Spinal cord (tissue), 9 donors: ENCODE measurements at regions not wholly inside any gene's neighbourhood (a gene's known extent, or its start where the extent isn't known, plus 50 kb on each side); places are given as distances from the start of the nearest gene placed in this dataset.

Experiments used
- DNase-seq, 6 donors: peaks; one replicate each; pipeline versions ENCODE4 v3.0.0 to v3.0.0-alpha.2; 2013 to 2015; ENCODE audit warnings: low spot score in 6 of 6, low read depth in 4 of 6
- H3K27ac ChIP-seq: one replicate; pipeline ENCODE4 v1.5.1; 2013; ENCODE audit warnings: low read depth, low read length, control low read depth
- H3K27me3 ChIP-seq: one replicate; pipeline ENCODE4 v1.6.1; 2013; ENCODE audit warnings: low read length; ENCODE audit not compliant: control insufficient read depth, insufficient read depth
- H3K36me3 ChIP-seq: one replicate; pipeline ENCODE4 v1.6.1; 2013; ENCODE audit warnings: low read length; ENCODE audit not compliant: control insufficient read depth, insufficient read depth
- H3K4me1 ChIP-seq: one replicate; pipeline ENCODE4 v1.6.1; 2013; ENCODE audit warnings: low read length; ENCODE audit not compliant: control insufficient read depth, insufficient read depth
- H3K4me3 ChIP-seq: one replicate; pipeline ENCODE4 v1.5.1; 2013; ENCODE audit warnings: low read depth, low read length, control low read depth
- H3K9me3 ChIP-seq: one replicate; pipeline ENCODE4 v1.6.1; 2013; ENCODE audit warnings: low read length; ENCODE audit not compliant: control insufficient read depth, insufficient read depth
- WGBS: methylation state at CpG from one replicate; pipeline ENCODE4 v1.1.5; 2013; ENCODE audit warnings: missing lambda C conversion rate; ENCODE audit not compliant: insufficient coverage; 5-methylcytosine and 5-hydroxymethylcytosine counted together
- donor health status: healthy.

DNA sequence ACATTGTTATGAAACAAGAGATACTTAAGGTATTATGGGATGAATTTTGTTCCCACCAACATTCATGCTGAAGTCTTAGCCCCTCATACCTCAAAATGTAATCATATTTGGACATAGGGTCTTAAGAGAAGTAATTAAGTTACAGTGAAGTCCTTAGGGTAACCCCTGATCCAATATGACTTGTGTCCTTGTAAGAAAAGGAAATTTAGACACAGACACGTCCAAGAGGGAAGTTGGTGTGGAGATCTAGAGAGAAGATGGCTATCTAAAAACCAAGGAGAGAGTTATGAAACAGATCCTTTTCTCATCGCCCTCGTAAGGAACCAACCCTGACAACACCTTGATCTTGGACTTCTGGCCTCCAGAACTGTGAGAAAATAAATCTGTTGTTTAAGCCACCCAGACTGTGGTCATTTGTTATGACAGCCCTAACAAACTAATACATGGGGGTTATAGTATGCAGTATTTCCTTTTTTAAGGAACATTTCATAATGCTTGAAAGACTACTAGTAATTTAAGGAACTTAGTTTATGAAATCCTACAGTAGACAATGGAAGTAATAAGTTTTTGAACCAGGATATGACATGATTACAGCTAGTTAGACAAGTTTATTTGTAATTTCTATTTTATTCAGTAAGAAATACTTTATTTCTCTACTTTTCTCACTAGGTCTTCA lies 875.5 kb upstream of the ADGRL2 start:
- H3K27ac ChIP-seq: no peak overlapping the region
- H3K9me3 ChIP-seq: no peaks in the 10 kb centered on the region
- no peaks in the 10 kb centered on the region for H3K27me3 ChIP-seq
- 75% methylated on average over 1 of the region's 3 CpGs for WGBS
- H3K4me1 ChIP-seq: no peaks in the 10 kb centered on the region
- no peak for DNase-seq
- no peak overlapping the region for H3K4me3 ChIP-seq
- no peaks in the 10 kb centered on the region for H3K36me3 ChIP-seq

DNA sequence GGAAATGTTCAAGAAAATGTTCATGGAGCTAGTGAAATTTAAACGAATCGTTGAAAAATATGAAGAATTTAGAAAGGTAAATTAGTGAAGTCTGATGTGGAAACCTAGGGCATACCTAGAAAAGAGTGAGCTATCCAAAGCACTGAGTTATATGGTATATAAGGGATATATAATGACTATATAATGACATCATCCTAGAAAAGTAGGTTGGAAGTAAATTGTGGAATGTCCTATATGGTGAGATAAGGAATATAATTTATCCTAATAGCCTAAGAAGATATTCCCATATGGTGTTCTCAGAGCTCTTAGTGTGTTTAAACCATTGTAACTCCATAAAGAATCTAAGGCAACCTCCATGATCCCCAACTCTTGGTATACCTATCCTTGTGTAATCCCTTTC lies 876.4 kb upstream of the ADGRL2 start:
- no peaks in the 10 kb centered on the region for H3K36me3 ChIP-seq
- no CpG with 5 or more reads among the region's 2 CpGs for WGBS
- H3K4me3 ChIP-seq: no peak overlapping the region
- H3K27me3 ChIP-seq: no peaks in the 10 kb centered on the region
- H3K27ac ChIP-seq: no peak overlapping the region
- no peaks in the 10 kb centered on the region for H3K4me1 ChIP-seq
- DNase-seq: no peak
- no peaks in the 10 kb centered on the region for H3K9me3 ChIP-seq

DNA sequence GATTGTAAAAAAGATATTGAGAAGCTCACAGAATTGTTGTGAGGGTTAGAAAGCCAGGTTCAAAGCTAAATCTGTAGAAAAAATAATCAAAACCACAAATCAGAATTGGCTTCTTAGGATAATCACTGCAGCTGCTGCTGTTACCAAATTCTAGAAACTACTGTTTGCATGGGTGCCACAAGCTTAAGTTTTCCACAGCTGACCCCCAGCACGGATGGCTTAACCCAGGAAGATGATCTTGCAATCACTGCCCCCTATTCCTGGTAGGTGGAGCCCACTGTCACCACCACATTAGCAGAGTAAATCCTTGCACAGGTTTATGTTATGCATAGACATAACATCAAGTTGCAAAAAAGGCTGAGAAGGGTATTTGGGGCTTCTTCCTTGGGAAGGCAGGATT lies 877.8 kb upstream of the ADGRL2 start:
- no peaks in the 10 kb centered on the region for H3K9me3 ChIP-seq
- 60% methylated on average over 1 of the region's 1 CpG for WGBS
- no peaks in the 10 kb centered on the region for H3K36me3 ChIP-seq
- no peaks in the 10 kb centered on the region for H3K27me3 ChIP-seq
- no peak overlapping the region for H3K4me3 ChIP-seq
- H3K27ac ChIP-seq: no peak overlapping the region
- H3K4me1 ChIP-seq: no peaks in the 10 kb centered on the region
- no peak for DNase-seq

- H3K36me3 ChIP-seq: no peaks in the 10 kb centered on the region
- no peak overlapping the region for H3K4me3 ChIP-seq
- 97% methylated on average over 5 of the region's 6 CpGs for WGBS
- H3K27me3 ChIP-seq: no peaks in the 10 kb centered on the region
- DNase-seq: no peak
- no peaks in the 10 kb centered on the region for H3K4me1 ChIP-seq
- H3K9me3 ChIP-seq: no peaks in the 10 kb centered on the region
- no peak overlapping the region for H3K27ac ChIP-seq
Measured at GRCh38 chr1:80919426-80919825, 881.3 kb upstream of the ADGRL2 start.

- H3K27ac ChIP-seq: no peak overlapping the region
Measured at GRCh38 chr1:80918380-80918779, 882.4 kb upstream of the ADGRL2 start.

GRCh38 chr1:80917826-80918225 lies 882.9 kb upstream of the ADGRL2 start:
- H3K27ac ChIP-seq: no peak overlapping the region

More at GRCh38 chr1:80918380-80918779, 882.4 kb upstream of the ADGRL2 start:
- Histone ChIP-seq H3K9me3 (no peaks in the 10 kb centered on the region), H3K36me3 (no peaks in the 10 kb centered on the region), H3K4me3 (no peak overlapping the region), H3K4me1 (no peaks in the 10 kb centered on the region), H3K27me3 (no peaks in the 10 kb centered on the region)
- WGBS: no CpG with 5 or more reads among the region's 1 CpG
- no peak for DNase-seq

DNA sequence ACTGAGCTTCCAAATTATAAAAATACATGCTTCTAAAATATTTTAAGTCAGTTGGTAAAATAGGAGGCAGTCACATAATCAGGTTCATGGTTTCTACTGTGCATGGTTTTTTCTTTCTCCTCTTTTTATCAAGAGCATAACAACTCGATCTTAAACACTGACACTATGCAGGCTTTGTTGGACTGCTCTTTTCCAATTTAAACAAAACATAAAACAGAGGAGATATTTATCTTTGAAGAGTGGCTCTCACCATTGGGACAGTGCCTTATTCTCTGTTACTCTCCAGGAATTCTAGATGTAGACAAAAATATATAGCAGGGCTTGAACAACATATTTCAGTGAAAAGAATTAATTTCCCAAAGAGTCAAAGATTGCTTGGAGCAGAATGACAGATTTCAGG lies 883.5 kb upstream of the ADGRL2 start:
- Histone ChIP-seq H3K9me3 (no peaks in the 10 kb centered on the region), H3K36me3 (no peaks in the 10 kb centered on the region), H3K4me1 (no peaks in the 10 kb centered on the region), H3K4me3 (no peak overlapping the region), H3K27me3 (no peaks in the 10 kb centered on the region), H3K27ac (no peak overlapping the region)
- no CpG with 5 or more reads among the region's 1 CpG for WGBS
- DNase-seq: no peak

More at GRCh38 chr1:80917826-80918225, 882.9 kb upstream of the ADGRL2 start:
- H3K9me3 ChIP-seq: no peaks in the 10 kb centered on the region
- no peaks in the 10 kb centered on the region for H3K36me3 ChIP-seq
- no CpG with 5 or more reads among the region's 2 CpGs for WGBS
- no peak overlapping the region for H3K4me3 ChIP-seq
- DNase-seq: no peak
- H3K4me1 ChIP-seq: no peaks in the 10 kb centered on the region
- H3K27me3 ChIP-seq: no peaks in the 10 kb centered on the region

DNA sequence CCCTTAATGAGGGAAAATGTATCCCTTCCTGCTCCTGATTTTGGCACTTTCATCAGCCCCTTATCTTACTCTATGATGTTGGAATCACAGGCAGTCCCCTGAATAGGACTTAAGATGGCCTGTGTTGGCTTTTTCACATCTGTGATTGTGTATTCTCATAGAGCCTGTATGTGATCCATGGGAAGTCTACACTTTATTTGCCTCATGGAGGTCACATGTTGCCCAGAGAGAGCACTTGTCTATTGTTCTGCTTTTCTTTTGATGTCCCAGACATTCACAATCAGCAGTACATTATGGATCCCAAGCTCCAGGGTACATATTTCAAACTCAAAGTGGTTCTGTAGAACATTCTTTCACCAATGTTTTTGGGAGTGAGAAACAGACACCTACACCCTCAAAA lies 885.2 kb upstream of the ADGRL2 start:
- no peak for DNase-seq
- no peak overlapping the region for H3K27ac ChIP-seq
- H3K9me3 ChIP-seq: no peaks in the 10 kb centered on the region
- no peak overlapping the region for H3K4me3 ChIP-seq
- H3K4me1 ChIP-seq: no peaks in the 10 kb centered on the region
- H3K27me3 ChIP-seq: no peaks in the 10 kb centered on the region
- H3K36me3 ChIP-seq: no peaks in the 10 kb centered on the region

DNA sequence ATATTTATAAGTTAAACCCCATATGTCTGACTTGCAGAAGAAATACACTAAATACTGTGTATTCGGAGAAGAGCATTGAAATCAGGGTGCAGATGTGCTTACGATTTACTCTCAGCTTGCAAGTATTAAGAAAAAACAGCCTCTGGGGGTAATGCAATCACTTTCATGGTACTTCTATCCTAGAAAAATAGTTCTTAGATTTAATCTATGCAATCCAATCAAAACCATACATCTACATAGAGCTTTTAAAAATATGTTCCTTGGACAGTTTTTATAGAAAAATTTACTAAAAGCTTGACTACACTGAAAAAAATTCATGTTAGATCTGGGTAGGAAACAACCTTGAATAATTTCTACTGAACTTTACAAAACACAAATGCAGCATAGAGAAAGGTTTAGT lies 890.3 kb upstream of the ADGRL2 start:
- no peak overlapping the region for H3K27ac ChIP-seq
- no CpG with 5 or more reads among the region's 2 CpGs for WGBS
- no peak overlapping the region for H3K4me3 ChIP-seq

DNA sequence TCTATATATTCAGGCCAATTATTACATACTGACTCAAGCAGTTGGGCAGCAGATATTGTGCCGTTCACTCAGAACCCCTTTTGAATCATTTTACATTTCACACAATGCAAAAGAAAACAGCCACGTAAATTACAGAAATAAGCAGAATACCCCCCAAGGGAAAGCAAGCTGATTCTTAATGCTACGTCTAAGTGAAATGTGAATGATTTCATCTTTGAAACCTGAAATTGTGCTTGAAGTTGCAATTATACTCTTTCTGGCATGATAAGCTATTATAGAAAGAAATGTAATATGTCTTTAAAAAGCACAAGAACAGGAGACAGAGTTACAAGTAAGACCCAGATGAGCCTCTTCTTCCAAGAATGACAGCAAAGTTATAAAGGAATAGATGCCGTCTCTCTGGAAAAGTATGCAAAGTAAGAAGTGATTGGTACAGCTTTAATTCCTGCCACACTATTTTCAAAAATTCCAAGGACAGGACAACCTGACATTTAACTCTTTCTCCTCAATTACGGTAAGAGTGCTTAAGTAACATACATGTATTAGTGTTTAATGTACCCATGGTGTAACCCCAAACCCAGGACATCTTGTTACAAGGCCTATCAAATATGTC lies 891.5 kb upstream of the ADGRL2 start:
- no peaks in the 10 kb centered on the region for H3K27me3 ChIP-seq
- no peaks in the 10 kb centered on the region for H3K9me3 ChIP-seq
- DNase-seq: no peak
- no CpG with 5 or more reads among the region's 5 CpGs for WGBS
- H3K27ac ChIP-seq: no peak overlapping the region
- no peaks in the 10 kb centered on the region for H3K4me1 ChIP-seq
- H3K4me3 ChIP-seq: no peak overlapping the region
- H3K36me3 ChIP-seq: no peaks in the 10 kb centered on the region

More for the DNA sequence above, 890.3 kb upstream of the ADGRL2 start:
- peak in 1 of 6 donors; percentile 20 for DNase-seq
- Histone ChIP-seq H3K9me3 (no peaks in the 10 kb centered on the region), H3K4me1 (no peaks in the 10 kb centered on the region), H3K27me3 (no peaks in the 10 kb centered on the region), H3K36me3 (no peaks in the 10 kb centered on the region)
